Stimulated activated naive CD8-positive, alpha-beta T cell treated with anti-CD3 and anti-CD28 coated beads, Interleukin-15, amount 100 ng/mL, for 72 hours (primary cell): ENCODE measurements at regions not wholly inside any gene's neighbourhood (a gene's known extent, or its start where the extent isn't known, plus 50 kb on each side); places are given as distances from the start of the nearest gene placed in this dataset.

Experiments used
- ATAC-seq: fragments of 150-1000 bp; cut with Tn5 transposase; 2 replicates; pipeline ENCODE4 v1.10.0; 2021; ENCODE audit warnings: mild to moderate bottlenecking, moderate library complexity
- DNase-seq, 2 donors: peaks; one replicate each; pipeline ENCODE4 v3.0.0; 2021 to 2022
- H3K27ac Mint-ChIP-seq, 2 donors: one replicate each; pipeline ENCODE4 v1.8.0; 2022; ENCODE audit warnings: mild to moderate bottlenecking in 2 of 2, mixed read lengths in 2 of 2, moderate library complexity in 2 of 2
- H3K27me3 Mint-ChIP-seq: one replicate; pipeline ENCODE4 v1.8.0; 2022; ENCODE audit warnings: mixed read lengths
- H3K4me1 Mint-ChIP-seq: one replicate; pipeline ENCODE4 v1.8.0; 2022; ENCODE audit warnings: mild to moderate bottlenecking, mixed read lengths
- H3K4me3 Mint-ChIP-seq, 2 donors: one replicate each; pipeline ENCODE4 v1.8.0; 2022; ENCODE audit warnings: mild to moderate bottlenecking in 2 of 2, mixed read lengths in 2 of 2, moderate library complexity in 1 of 2
- H3K9me3 Mint-ChIP-seq, 2 donors: one replicate each; pipeline ENCODE4 v1.8.0; 2022; ENCODE audit warnings: mixed read lengths in 2 of 2

DNA sequence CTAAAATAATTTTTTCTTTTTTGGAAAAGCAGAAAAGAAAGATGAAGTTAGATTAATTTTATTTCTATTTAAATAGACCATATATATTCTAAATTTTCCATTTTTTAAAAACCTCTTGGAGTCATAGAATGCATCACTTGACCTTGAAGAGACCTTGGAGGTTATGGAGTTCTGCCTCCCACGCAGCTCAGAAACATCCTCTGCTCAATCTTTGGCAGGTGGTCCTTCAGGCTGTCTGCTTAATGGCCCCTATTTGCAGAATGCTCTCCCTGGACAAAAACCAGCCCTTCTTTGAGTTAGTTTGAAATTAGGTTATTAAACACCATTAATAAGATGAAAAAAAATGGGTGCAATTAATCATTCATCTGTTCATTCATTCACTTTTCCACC lies 194.1 kb upstream of the TLL1 start:
- Mint-ChIP-seq H3K27ac (no peak overlapping the region), H3K27me3 (no peaks in the 10 kb centered on the region), H3K9me3 (peaks cover 0 to 4% of the 10 kb centered on the region in 2 donors), H3K4me1 (no peaks in the 10 kb centered on the region), H3K4me3 (no peak overlapping the region)
- ATAC-seq (no peak), DNase-seq (no peak)

DNA sequence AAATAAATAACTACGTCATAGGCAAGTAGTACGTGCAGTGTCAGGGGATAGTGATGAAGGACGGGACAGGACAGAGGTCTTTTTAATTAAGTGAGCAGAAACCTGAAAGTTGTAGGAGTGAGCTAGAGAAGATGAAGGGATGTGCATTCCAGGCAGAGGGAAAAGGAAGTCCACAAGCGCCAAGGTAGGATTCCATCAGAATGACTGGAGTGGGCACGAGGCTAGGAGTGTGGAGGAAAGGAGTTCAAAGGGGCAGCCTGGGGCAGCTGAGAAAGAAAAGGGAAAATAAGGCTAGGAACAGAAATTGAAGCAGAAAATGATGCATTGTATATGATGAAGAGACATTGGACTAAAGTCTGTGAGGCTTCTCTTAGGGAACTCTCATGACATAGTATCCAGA lies 192.2 kb upstream of the TLL1 start:
- Mint-ChIP-seq H3K27me3 (no peaks in the 10 kb centered on the region), H3K9me3 (peaks cover 0 to 4% of the 10 kb centered on the region in 2 donors), H3K4me3 (no peak overlapping the region), H3K4me1 (no peaks in the 10 kb centered on the region), H3K27ac (no peak overlapping the region)
- no peak for ATAC-seq
- DNase-seq = no peak

DNA sequence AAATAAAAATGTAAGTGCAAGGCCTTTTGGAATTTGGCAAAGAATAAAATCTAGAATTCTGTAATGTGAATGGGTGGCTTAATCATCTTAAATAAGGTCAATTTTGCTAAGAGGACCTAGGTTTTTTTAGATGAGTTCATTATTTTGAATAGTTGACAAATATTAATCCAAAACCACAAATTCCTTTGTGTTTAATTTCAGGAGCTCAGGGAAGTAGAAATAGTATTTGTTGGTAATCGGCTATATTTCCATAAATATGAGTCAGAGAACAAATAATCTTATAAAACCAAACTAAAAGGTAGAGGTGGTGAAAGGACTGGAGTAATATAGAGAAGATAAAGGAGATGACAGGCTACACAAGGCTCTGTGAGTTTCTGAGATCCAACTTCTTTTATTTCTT lies 190.4 kb upstream of the TLL1 start:
- no peak for ATAC-seq
- Mint-ChIP-seq H3K4me3 (no peak overlapping the region), H3K27me3 (no peaks in the 10 kb centered on the region)

DNA sequence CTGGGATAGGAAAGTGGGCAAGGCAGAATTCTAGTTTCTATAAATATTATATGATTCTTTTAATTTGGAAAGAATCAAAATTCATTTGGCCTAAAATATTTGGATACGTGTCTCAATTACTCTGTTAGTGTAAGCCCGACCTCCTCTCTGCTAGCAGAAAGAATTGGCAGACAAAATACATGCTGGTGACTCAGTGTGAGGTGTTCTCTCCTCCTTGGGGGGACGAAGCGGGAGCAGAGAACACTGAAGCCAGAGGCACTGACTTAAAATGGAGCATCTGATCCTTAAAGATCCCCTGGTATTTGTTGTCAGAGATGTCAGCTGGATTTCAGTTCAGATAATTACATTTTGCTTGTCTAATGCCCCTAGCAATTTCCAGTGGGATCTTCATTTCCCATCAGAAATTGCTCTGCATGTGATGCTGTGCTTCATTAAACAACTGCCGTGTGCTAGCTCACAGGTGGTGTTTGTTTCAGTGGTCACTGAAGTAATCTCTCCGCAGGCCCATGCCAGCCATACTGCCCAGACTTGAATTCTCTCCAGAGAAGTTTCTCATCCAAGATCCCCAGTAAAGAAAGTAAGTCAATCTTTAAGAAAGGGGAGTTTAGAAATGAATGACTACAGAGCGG lies 188.7 kb upstream of the TLL1 start:
- no peak overlapping the region for H3K27ac Mint-ChIP-seq
- no peaks in the 10 kb centered on the region for H3K4me1 Mint-ChIP-seq
- DNase-seq = no peak
- ATAC-seq = no peak
- no peaks in the 10 kb centered on the region for H3K27me3 Mint-ChIP-seq
- H3K4me3 Mint-ChIP-seq = no peak overlapping the region
- H3K9me3 Mint-ChIP-seq = peaks cover 0 to 4% of the 10 kb centered on the region in 2 donors

More for the DNA sequence above, 190.4 kb upstream of the TLL1 start:
- DNase-seq = no peak
- Mint-ChIP-seq H3K4me1 (no peaks in the 10 kb centered on the region), H3K9me3 (peaks cover 0 to 4% of the 10 kb centered on the region in 2 donors), H3K27ac (no peak overlapping the region)

DNA sequence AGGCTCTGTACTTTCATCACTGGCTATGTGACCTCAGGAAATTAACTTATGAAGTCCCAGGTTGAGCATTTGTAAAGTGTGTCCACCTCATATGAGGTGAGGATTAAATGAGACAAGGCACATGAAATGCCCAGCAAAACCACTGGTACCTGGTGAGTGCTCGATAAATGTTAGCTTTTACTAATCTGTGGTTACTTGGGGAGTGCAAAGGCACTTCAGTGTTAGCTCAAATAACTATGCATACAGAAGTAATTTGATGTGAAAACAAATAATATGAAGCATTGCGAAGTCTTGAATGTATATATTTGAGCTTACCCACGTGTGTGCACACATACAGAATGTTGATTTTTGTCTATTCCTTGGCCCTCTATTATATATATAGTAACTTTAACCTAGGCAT lies 186.3 kb upstream of the TLL1 start:
- ATAC-seq = no peak
- DNase-seq = no peak
- no peak overlapping the region for H3K27ac Mint-ChIP-seq

DNA sequence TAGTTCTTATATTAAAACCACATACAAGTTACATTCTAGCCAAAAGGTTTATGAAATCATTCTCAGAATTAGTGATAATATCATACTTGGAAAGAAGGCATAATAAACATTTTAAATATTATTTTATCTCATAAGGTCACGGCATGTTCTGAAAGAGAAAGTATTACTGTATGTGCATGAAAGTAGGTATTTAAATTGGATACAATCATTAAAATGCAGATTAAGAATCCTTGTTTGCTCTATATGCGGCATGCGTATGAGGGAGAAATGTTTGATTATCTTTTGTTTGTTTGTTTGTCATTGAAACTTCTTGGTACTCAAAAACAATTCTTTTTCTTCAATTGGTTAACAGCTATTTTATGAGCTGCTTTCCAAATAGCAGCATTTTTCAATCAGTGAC lies 183.9 kb upstream of the TLL1 start:
- no peaks in the 10 kb centered on the region for H3K27me3 Mint-ChIP-seq
- no peak for ATAC-seq
- no peak overlapping the region for H3K4me3 Mint-ChIP-seq
- no peak for DNase-seq
- no peaks in the 10 kb centered on the region for H3K9me3 Mint-ChIP-seq
- H3K4me1 Mint-ChIP-seq = no peaks in the 10 kb centered on the region
- no peak overlapping the region for H3K27ac Mint-ChIP-seq

More for the DNA sequence above, 186.3 kb upstream of the TLL1 start:
- H3K27me3 Mint-ChIP-seq = no peaks in the 10 kb centered on the region
- no peaks in the 10 kb centered on the region for H3K4me1 Mint-ChIP-seq
- no peak overlapping the region for H3K4me3 Mint-ChIP-seq
- H3K9me3 Mint-ChIP-seq = no peaks in the 10 kb centered on the region

DNA sequence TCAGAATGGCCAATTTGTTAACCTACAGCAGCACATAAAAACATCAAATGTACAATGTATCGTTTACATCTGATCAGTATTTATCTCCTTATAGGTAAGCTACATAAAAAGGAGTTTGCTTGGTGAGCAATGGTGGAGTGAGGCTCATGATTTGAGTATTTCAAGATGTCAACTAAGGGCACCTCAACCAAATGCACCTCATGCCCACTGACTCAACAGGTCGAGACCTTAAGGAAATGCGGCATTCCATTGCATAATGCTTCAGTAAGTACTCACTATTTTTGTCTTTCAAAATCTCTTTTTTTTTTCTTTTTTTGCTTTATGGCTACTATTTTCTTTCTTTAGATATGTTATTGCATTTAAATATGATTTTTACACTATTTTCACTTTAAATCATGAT lies 181.0 kb upstream of the TLL1 start:
- H3K27ac Mint-ChIP-seq = no peak overlapping the region
- H3K27me3 Mint-ChIP-seq = no peaks in the 10 kb centered on the region
- H3K4me3 Mint-ChIP-seq = no peak overlapping the region
- no peak for DNase-seq
- ATAC-seq = no peak
- no peaks in the 10 kb centered on the region for H3K4me1 Mint-ChIP-seq
- no peaks in the 10 kb centered on the region for H3K9me3 Mint-ChIP-seq

DNA sequence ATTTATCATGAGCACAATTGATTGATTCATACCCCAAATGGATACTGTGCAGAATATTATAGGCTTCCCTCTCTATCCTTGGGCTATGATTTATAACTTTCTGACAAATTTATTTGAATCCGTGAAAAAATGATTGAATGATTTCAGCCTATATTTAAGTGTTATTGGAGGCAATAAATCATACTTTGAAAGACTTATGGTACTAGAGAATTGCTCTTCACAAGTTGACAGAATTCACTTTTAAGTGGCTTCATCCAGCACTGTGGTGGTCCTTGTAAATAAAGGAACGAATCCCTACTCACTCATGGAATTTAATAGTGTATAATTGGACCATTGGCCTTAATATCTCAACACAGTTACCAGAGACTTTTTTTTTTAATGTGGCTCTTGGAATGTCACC lies 174.8 kb upstream of the TLL1 start:
- no peaks in the 10 kb centered on the region for H3K9me3 Mint-ChIP-seq
- H3K27ac Mint-ChIP-seq = no peak overlapping the region
- no peak overlapping the region for H3K4me3 Mint-ChIP-seq
- H3K27me3 Mint-ChIP-seq = no peaks in the 10 kb centered on the region
- no peaks in the 10 kb centered on the region for H3K4me1 Mint-ChIP-seq
- ATAC-seq (no peak), DNase-seq (no peak)

DNA sequence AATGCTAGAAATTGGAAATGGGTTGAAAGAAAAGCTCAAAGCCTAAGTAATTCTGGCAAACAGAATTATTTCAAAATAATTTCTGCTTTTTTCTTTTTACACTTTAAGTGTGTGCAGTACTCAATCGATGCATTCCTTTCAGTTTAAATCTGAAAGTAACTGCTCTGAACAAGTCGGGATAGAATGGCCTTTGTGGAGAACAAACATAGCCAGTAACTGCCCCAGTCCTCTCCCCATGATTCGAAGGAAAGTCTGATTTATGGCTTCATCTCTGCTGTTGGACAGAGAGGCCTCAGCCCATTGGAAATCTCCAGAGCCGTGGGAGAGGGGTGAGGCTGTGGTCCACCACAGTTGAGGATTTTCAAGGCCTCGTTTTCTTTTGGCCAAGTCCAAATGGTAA lies 174.0 kb upstream of the TLL1 start:
- no peak for DNase-seq
- no peak for ATAC-seq
- no peaks in the 10 kb centered on the region for H3K4me1 Mint-ChIP-seq

DNA sequence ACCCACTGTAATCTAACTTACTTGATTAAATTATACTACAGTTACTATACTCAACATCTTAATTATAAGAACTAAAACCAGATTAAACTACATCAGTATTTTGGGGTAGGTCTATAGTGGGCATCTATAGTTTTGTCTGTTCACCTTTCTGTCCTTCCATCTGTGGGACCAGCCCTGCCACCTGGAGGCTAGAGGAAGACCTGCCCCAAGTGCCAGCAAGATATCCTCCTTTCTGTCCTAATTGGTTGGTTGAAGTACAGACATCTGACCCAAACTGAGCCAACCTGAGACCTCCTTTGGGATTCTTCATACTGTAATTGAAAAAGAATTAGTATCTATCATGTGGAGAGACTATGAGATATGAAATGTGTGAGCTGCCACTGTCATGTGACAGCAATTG lies 172.2 kb upstream of the TLL1 start:
- no peak for ATAC-seq
- no peak overlapping the region for H3K4me3 Mint-ChIP-seq
- DNase-seq = no peak
- no peaks in the 10 kb centered on the region for H3K4me1 Mint-ChIP-seq
- H3K9me3 Mint-ChIP-seq = no peaks in the 10 kb centered on the region
- no peak overlapping the region for H3K27ac Mint-ChIP-seq
- H3K27me3 Mint-ChIP-seq = no peaks in the 10 kb centered on the region

More for the DNA sequence above, 174.0 kb upstream of the TLL1 start:
- H3K27ac Mint-ChIP-seq = no peak overlapping the region
- no peaks in the 10 kb centered on the region for H3K9me3 Mint-ChIP-seq
- no peaks in the 10 kb centered on the region for H3K27me3 Mint-ChIP-seq
- no peak overlapping the region for H3K4me3 Mint-ChIP-seq

DNA sequence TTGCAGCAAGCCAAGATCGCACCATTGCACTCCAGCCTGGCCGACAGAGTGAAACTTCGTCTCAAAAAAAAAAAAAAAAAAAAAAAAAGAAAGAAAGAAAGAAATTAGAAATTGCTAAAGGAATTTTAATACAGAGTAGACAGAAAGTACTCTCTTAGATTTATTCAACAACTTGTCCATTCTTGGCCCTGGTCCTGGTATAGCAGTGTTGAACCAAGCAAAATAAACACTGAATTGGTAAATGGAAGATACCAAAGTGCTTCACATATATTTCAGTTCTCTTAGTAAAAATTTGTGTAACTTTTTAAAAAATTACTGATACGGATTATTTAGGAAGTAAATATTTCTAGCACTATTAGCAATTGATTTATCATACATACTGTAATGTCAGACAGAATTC lies 165.9 kb upstream of the TLL1 start:
- DNase-seq = no peak
- Mint-ChIP-seq H3K9me3 (no peaks in the 10 kb centered on the region), H3K27me3 (no peaks in the 10 kb centered on the region), H3K4me1 (no peaks in the 10 kb centered on the region), H3K4me3 (no peak overlapping the region), H3K27ac (no peak overlapping the region)
- ATAC-seq = no peak

DNA sequence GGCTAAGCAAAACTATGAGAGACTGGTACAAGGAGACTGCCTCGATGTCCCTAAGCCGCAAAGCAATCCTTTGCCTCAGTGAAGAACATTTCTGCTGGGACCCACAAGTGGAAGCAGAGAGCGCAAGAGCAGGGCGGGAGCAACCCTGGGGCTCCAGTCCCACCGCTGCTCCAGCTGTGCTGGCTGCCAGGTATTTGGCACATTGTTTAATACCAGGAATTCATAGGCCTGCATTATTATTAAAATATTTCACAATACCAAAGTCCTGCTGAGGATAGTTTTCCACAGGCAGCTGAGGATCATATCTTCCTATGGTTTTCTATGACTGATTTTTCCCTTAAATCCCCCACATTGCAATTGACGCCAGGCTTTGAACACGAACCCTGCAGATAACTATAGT lies 163.5 kb upstream of the TLL1 start:
- Mint-ChIP-seq H3K27ac (no peak overlapping the region), H3K4me1 (no peaks in the 10 kb centered on the region), H3K27me3 (no peaks in the 10 kb centered on the region), H3K9me3 (no peaks in the 10 kb centered on the region), H3K4me3 (no peak overlapping the region)
- DNase-seq (no peak), ATAC-seq (no peak)

DNA sequence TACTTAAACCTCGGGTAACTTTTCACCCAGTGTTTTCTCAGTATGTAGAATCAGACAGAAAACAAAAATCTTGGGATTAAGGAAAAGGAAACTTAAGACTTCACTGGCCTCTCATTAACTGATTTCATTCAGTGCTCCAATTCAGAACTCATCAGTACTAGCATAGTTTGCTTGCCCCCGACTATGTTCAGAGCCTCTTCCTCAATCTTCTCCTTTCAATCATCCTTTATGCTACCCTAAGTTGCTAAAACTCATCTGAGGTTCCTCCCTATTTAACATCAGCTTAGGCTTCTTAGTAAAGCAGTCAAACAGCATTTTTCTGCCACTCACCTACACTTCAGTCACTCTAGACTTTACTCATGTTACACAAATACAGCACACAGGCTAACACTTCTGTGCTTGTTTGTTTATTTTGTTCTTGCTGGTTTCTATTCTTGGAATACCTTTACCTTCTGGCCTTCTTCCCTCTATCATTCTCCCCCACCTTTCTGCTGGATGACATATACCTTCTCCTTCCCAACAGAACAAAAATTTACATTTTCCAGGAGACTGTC lies 163.0 kb upstream of the TLL1 start:
- no peaks in the 10 kb centered on the region for H3K4me1 Mint-ChIP-seq
- no peak overlapping the region for H3K27ac Mint-ChIP-seq
- H3K4me3 Mint-ChIP-seq = no peak overlapping the region
- no peaks in the 10 kb centered on the region for H3K9me3 Mint-ChIP-seq
- ATAC-seq (no peak), DNase-seq (no peak)
- no peaks in the 10 kb centered on the region for H3K27me3 Mint-ChIP-seq

DNA sequence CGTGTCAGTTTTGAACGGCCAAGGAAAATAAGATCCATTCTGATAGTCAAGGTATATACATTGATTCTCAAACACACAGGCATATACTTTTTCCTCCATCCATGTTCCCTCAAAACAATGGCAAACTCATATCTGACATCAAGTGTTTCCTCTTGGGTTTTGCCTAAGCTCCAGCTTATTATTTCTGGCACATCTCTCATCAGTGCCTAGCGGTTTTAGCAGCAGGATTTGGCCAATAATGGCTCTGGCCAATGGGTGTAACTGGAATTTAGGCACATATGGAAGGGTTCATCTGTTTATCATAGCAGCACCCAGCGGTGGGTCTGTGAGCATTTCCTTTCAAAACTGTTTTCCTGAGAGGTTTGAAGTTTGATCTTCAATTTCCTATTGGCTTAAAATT lies 161.6 kb upstream of the TLL1 start:
- Mint-ChIP-seq H3K4me3 (no peak overlapping the region), H3K27me3 (no peaks in the 10 kb centered on the region), H3K27ac (no peak overlapping the region), H3K9me3 (no peaks in the 10 kb centered on the region), H3K4me1 (no peaks in the 10 kb centered on the region)
- ATAC-seq (no peak), DNase-seq (no peak)

DNA sequence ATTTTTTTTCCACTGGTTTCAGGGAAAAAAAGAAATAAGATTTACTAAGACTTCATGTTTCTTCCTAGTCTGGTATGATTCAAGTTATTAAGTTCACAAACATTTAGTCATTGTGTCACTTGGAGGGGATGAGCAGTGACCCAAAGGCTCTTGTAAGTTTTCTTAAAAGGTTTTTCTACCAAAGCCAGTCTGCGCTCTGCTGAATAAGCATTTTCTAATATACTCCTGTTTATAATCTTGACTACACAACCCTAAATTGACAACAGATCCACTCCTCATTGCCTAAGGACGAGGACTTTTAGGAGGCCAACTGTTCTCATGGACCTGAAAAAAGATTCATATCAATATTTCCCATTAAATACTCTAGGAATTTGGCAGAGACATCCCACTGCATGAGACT lies 161.1 kb upstream of the TLL1 start:
- no peak overlapping the region for H3K4me3 Mint-ChIP-seq

DNA sequence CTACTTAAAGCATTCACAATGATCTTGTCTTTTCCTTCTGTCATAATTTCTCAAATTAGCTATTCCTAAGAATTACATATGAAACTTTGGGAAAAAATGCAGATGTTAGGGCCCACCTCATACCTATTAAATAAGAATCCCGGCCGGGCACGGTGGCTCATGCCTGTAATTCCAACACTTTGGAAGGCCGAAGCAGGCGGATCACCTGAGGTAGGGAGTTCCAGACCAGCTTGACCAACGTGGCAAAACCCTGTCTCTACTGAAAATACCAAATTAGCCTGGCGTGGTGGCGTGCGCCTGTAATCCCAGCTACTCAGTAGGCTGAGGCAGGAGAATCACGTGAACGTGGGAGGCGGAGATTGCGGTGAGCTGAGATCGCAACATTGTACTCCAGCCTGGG lies 158.4 kb upstream of the TLL1 start:
- Mint-ChIP-seq H3K4me1 (no peaks in the 10 kb centered on the region), H3K27ac (no peak overlapping the region), H3K27me3 (no peaks in the 10 kb centered on the region), H3K4me3 (no peak overlapping the region), H3K9me3 (no peaks in the 10 kb centered on the region)
- ATAC-seq (no peak), DNase-seq (no peak)

More for the DNA sequence above, 161.1 kb upstream of the TLL1 start:
- Mint-ChIP-seq H3K27ac (no peak overlapping the region), H3K4me1 (no peaks in the 10 kb centered on the region), H3K9me3 (no peaks in the 10 kb centered on the region), H3K27me3 (no peaks in the 10 kb centered on the region)
- ATAC-seq = no peak
- no peak for DNase-seq

DNA sequence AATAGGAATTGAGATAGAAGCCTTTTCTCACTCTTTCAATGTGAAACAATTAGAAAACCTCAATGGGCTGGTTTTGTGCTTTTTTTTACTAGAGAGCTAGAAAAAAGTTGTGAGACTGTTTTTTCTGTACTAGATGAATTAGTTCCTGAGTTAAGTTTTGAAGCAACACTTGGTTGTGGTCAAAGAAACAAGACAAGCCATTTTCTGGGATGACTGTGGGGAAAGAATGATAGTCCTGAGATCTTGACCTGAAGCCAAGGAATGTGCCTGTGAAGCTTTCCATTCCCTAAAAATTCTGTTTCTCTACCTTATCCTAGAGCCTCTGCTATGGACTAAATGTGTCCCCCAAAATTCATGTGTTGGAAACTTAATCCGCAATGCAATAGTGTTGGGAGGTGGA lies 157.8 kb upstream of the TLL1 start:
- DNase-seq (no peak), ATAC-seq (no peak)
- no peaks in the 10 kb centered on the region for H3K9me3 Mint-ChIP-seq
- no peaks in the 10 kb centered on the region for H3K4me1 Mint-ChIP-seq
- H3K4me3 Mint-ChIP-seq = no peak overlapping the region
- no peak overlapping the region for H3K27ac Mint-ChIP-seq
- H3K27me3 Mint-ChIP-seq = no peaks in the 10 kb centered on the region
